IMR-90 (cell line): ENCODE measurements at regions not wholly inside any gene's neighbourhood (a gene's known extent, or its start where the extent isn't known, plus 50 kb on each side); places are given as distances from the start of the nearest gene placed in this dataset.

Source experiments
- ATAC-seq: fragments of 200-7000 bp; cut with Tn5 transposase; 2 replicates; pipeline ENCODE4 v1.9.1; 2020; ENCODE audit warnings: low read depth, mild to moderate bottlenecking, moderate library complexity
- BruUV-seq: library from RNA; stranded (reverse); fragments of 400-500 nt; replicated peaks from 2 replicates; lab custom pipeline; 2021; lab: Mats Ljungman, UMichigan
- CTCF ChIA-PET: fragments of 300-600 bp; formaldehyde crosslinking; extraction: SDS; loops from one replicate; lab custom pipeline; 2021; ENCODE audit warnings: antibody characterized with exemption; lab: Yijun Ruan, JAX
- POLR2A ChIA-PET: fragments of 300-600 bp; sonication (Branson Sonifier 250); formaldehyde crosslinking; loops from one replicate; lab custom pipeline; 2022; ENCODE audit warnings: antibody characterized with exemption; ENCODE audit not compliant: unreplicated experiment; lab: Charles Lee
- DNase-seq: peaks from one replicate; pipeline ENCODE4 v3.0.0; 2013
- H2AFZ ChIP-seq: replicated peaks from 2 replicates; pipeline ENCODE3; 2013; ENCODE audit warnings: low read length, mild to moderate bottlenecking; ENCODE audit not compliant: poor library complexity
- H2AK5ac ChIP-seq: 2 replicates; pipeline ENCODE4 v1.6.1; 2013; ENCODE audit warnings: low read depth, low read length, inconsistent platforms
- H2AK9ac ChIP-seq: replicated peaks from 2 replicates; pipeline ENCODE3; 2013; ENCODE audit warnings: mild to moderate bottlenecking, low read depth, low read length, moderate library complexity; ENCODE audit not compliant: poor library complexity
- H2BK120ac ChIP-seq: 2 replicates; pipeline ENCODE4 v1.6.1; 2013; ENCODE audit warnings: low read depth, low read length, inconsistent platforms
- H2BK15ac ChIP-seq: 3 replicates; pipeline ENCODE4 v1.6.1; 2013; ENCODE audit warnings: low read depth, low read length, inconsistent platforms
- H2BK20ac ChIP-seq: 2 replicates; pipeline ENCODE4 v1.6.1; 2013; ENCODE audit warnings: low read depth, mild to moderate bottlenecking, inconsistent platforms, low read length, moderate library complexity
- H2BK5ac ChIP-seq: 2 replicates; pipeline ENCODE4 v1.6.1; 2013; ENCODE audit warnings: mild to moderate bottlenecking, low read depth, low read length, inconsistent platforms; ENCODE audit not compliant: poor library complexity, severe bottlenecking
- H3K14ac ChIP-seq: replicated peaks from 2 replicates; pipeline ENCODE4 v1.6.1; 2013; ENCODE audit warnings: low read depth, low read length, inconsistent platforms
- H3K18ac ChIP-seq: 2 replicates; pipeline ENCODE4 v1.6.1; 2013; ENCODE audit warnings: low read depth, low read length, control low read depth
- H3K23ac ChIP-seq: 2 replicates; pipeline ENCODE4 v1.6.1; 2013; ENCODE audit warnings: low read depth, low read length, inconsistent platforms
- H3K27ac ChIP-seq: 2 replicates; pipeline ENCODE4 v1.5.1; 2013; ENCODE audit warnings: mild to moderate bottlenecking, control low read depth, low read length; ENCODE audit not compliant: insufficient read depth
- H3K27me3 ChIP-seq: 2 replicates; pipeline ENCODE4 v1.6.1; 2013; ENCODE audit warnings: low read length; ENCODE audit not compliant: control insufficient read depth, insufficient read depth
- H3K36me3 ChIP-seq: 2 replicates; pipeline ENCODE4 v1.6.1; 2013; ENCODE audit warnings: low read length, mixed read lengths; ENCODE audit not compliant: control insufficient read depth, insufficient read depth
- H3K4ac ChIP-seq: 2 replicates; pipeline ENCODE4 v1.6.1; 2013; ENCODE audit warnings: low read depth, low read length, inconsistent platforms
- H3K4me1 ChIP-seq: 2 replicates; pipeline ENCODE4 v1.6.1; 2013; ENCODE audit warnings: low read length, mixed read lengths; ENCODE audit not compliant: control insufficient read depth, insufficient read depth
- H3K4me2 ChIP-seq: 2 replicates; pipeline ENCODE4 v1.6.1; 2013; ENCODE audit warnings: low read depth, mild to moderate bottlenecking, control low read depth, low read length, moderate library complexity
- H3K4me3 ChIP-seq: 2 replicates; pipeline ENCODE4 v1.5.1; 2013; ENCODE audit warnings: low read depth, mild to moderate bottlenecking, control low read depth, low read length, moderate library complexity; ENCODE audit not compliant: insufficient read depth
- H3K56ac ChIP-seq: 2 replicates; pipeline ENCODE4 v1.6.1; 2013; ENCODE audit warnings: low read length, inconsistent platforms; ENCODE audit not compliant: insufficient read depth; ENCODE audit errors: extremely low read depth
- H3K79me1 ChIP-seq, 2 experiments: 2 replicates each; pipeline ENCODE4 v1.6.1; 2013; ENCODE audit warnings: low read length in 2 of 2, inconsistent platforms in 1 of 2, low read depth in 1 of 2
- H3K9ac ChIP-seq: 2 replicates; pipeline ENCODE4 v1.6.1; 2013; ENCODE audit warnings: low read depth, low read length, control low read depth
- H3K9me1 ChIP-seq: 2 replicates; pipeline ENCODE4 v1.6.1; 2013; ENCODE audit warnings: low read length, inconsistent platforms; ENCODE audit not compliant: insufficient read depth
- H3K9me3 ChIP-seq: 2 replicates; pipeline ENCODE4 v1.6.1; 2013; ENCODE audit warnings: low read length; ENCODE audit not compliant: control insufficient read depth, insufficient read depth
- H4K20me1 ChIP-seq: 2 replicates; pipeline ENCODE4 v1.6.1; 2013; ENCODE audit warnings: low read length, inconsistent platforms; ENCODE audit not compliant: insufficient read depth
- H4K5ac ChIP-seq: 2 replicates; pipeline ENCODE4 v1.6.1; 2013; ENCODE audit warnings: mild to moderate bottlenecking, low read depth, low read length, control low read depth
- H4K8ac ChIP-seq, 2 experiments: 2 replicates each; pipeline ENCODE4 v1.6.1; 2013; ENCODE audit warnings: low read depth in 2 of 2, low read length in 2 of 2, control low read depth in 1 of 2, inconsistent platforms in 1 of 2
- H4K91ac ChIP-seq: 2 replicates; pipeline ENCODE4 v1.6.1; 2013; ENCODE audit warnings: low read depth, low read length, inconsistent platforms; ENCODE audit not compliant: insufficient read depth
- BHLHE40 ChIP-seq: fragments of 150-350 bp; IDR thresholded peaks from 2 replicates; pipeline ENCODE4 v1.6.1; 2016; ENCODE audit warnings: mild to moderate bottlenecking, low read depth, low read length
- CEBPB ChIP-seq: IDR thresholded peaks from 2 replicates; pipeline ENCODE4 v1.6.1; 2012; ENCODE audit warnings: low read depth, low read length, improper control_type of control experiment
- MXI1 ChIP-seq: IDR thresholded peaks from 2 replicates; pipeline ENCODE4 v1.6.1; 2012; ENCODE audit warnings: low read depth, mild to moderate bottlenecking, low read length, moderate library complexity, borderline replicate concordance
- WGBS, 2 experiments: methylation state at CpG; one replicate each; pipeline versions ENCODE4 v1.1.5 to v1.1.7; 2013; ENCODE audit warnings: missing lambda C conversion rate in 2 of 2; ENCODE audit not compliant: insufficient read length in 1 of 2; ENCODE audit errors: extremely low coverage in 2 of 2; 5-methylcytosine and 5-hydroxymethylcytosine counted together
- dilution Hi-C: fragments of 300-500 bp; cut with HindIII; formaldehyde crosslinking; loops from one replicate; pipeline ENCODE4 v1.14.3; 2018; ENCODE audit warnings: low sequenced_read_pairs; ENCODE audit not compliant: unreplicated experiment
- in situ Hi-C: fragments of 300-500 bp; cut with MboI; formaldehyde crosslinking; loops from 3 replicates; pipeline ENCODE4 v1.14.3; 2019; ENCODE audit warnings: low sequenced_read_pairs, inconsistent platforms, mixed read lengths
- intact Hi-C: fragments of 100-400 bp; cut with micrococcal nuclease; formaldehyde crosslinking; loops from 2 replicates; pipeline ENCODE4 v1.10.0; 2022

DNA sequence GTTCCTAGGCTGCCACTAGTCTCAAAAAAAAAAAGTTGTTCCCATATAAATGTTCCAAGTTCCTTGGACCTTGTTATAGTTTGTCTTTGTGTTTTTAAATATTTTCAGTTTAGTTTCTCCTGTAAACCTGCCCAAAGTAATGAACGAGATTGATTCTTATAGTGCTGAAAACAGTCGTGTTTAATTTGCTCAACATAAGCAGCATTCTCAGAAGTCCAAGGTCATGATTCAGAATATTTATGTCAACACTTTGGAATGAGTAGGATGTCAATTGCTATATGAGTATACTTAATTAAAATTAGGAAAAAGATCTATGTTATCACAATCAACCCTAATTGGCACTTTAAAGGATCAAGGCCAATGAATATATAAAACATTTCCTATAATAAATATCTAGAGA, 510.9 kb downstream of the PPP4R3C start:
- WGBS, 2 experiments: no CpG with 5 or more reads among the region's 2 CpGs
- Histone ChIP-seq H3K14ac (no peak overlapping the region), H2BK120ac (no peak overlapping the region), H3K4me2 (no peak overlapping the region), H3K23ac (no peak overlapping the region), H3K27ac (no peak overlapping the region), H3K79me1 (no peaks in the 10 kb centered on the region), H2AFZ (no peak overlapping the region), H2AK5ac (no peak overlapping the region), H3K36me3 (no peaks in the 10 kb centered on the region), H2BK15ac (no peak overlapping the region), H3K9ac (no peak overlapping the region), H3K4me1 (no peaks in the 10 kb centered on the region), H3K27me3 (no peaks in the 10 kb centered on the region), H3K9me3 (0 out of 2 replicates have a peak, but pooled peaks cover 4% of the 10 kb centered on the region), H4K5ac (no peak overlapping the region), H4K8ac (no peak overlapping the region), H2BK5ac (no peak overlapping the region), H2BK20ac (no peak overlapping the region), H3K56ac (no peak overlapping the region), H3K9me1 (no peaks in the 10 kb centered on the region), H4K20me1 (no peaks in the 10 kb centered on the region), H2AK9ac (no peak overlapping the region), H3K18ac (no peak overlapping the region), H3K4ac (no peak overlapping the region), H3K4me3 (no peak overlapping the region), H4K91ac (no peak overlapping the region)
- BruUV-seq: no TSS peak
- ChIA-PET POLR2A (no interaction called here), CTCF (no interaction called here)
- no peak for ATAC-seq
- intact Hi-C loops (no loop called here), in situ Hi-C loops (no loop called here), dilution Hi-C loops (no loop called here)
- TF ChIP-seq MXI1 (no peak), CEBPB (no peak), BHLHE40 (no peak)
- DNase-seq: no peak
